ENCODE measurements at regions not wholly inside any gene's neighbourhood (a gene's known extent, or its start where the extent isn't known, plus 50 kb on each side); places are given as distances from the start of the nearest gene placed in this dataset.

- H3K36me3 ChIP-seq (ENCODE audit: insufficient read depth, low read length): no peaks in the 10 kb centered on the region
- no peak overlapping the region for H3K27ac ChIP-seq (ENCODE audit: low read depth, low read length)
- ChIA-PET CTCF (no interaction called here), POLR2A (no interaction called here)
- H3K27me3 ChIP-seq (ENCODE audit: insufficient read depth, low read length, poor library complexity, severe bottlenecking): no peaks in the 10 kb centered on the region
- H3K36me3 Mint-ChIP-seq: no peaks in the 10 kb centered on the region
- H3K9me3 Mint-ChIP-seq: peaks cover 0 to 1% (median 0%) of the 10 kb centered on the region in 5 donors
- no peak overlapping the region for H3K4me3 ChIP-seq (ENCODE audit: low read length)
- H3K4me1 Mint-ChIP-seq: no peaks in the 10 kb centered on the region
- H3K4me1 ChIP-seq (ENCODE audit: insufficient read depth, low read length): no peaks in the 10 kb centered on the region
- H3K27me3 Mint-ChIP-seq: peaks cover 0 to 1% of the 10 kb centered on the region in 2 donors
- DNase-seq: no peak
- H3K4me3 Mint-ChIP-seq: no peak overlapping the region
- no peaks in the 10 kb centered on the region for H3K9me3 ChIP-seq (ENCODE audit: low read length)
- H3K27ac Mint-ChIP-seq: no peak overlapping the region
Observed at GRCh38 chr2:16526193-16526592, 139.4 kb downstream of the CYRIA start.

GRCh38 chr2:16525265-16525887 is 140.3 kb downstream of the CYRIA start:
- Histone ChIP-seq H3K36me3 (ENCODE audit: insufficient read depth, low read length) (no peaks in the 10 kb centered on the region), H3K4me1 (ENCODE audit: insufficient read depth, low read length) (no peaks in the 10 kb centered on the region), H3K27ac (ENCODE audit: low read depth, low read length) (no peak overlapping the region), H3K27me3 (ENCODE audit: insufficient read depth, low read length, poor library complexity, severe bottlenecking) (no peaks in the 10 kb centered on the region), H3K4me3 (ENCODE audit: low read length) (no peak overlapping the region), H3K9me3 (ENCODE audit: low read length) (no peaks in the 10 kb centered on the region)
- ChIA-PET POLR2A (no interaction called here), CTCF (no interaction called here)
- no peak for DNase-seq
- Mint-ChIP-seq H3K4me3 (no peak overlapping the region), H3K36me3 (no peaks in the 10 kb centered on the region), H3K9me3 (peaks cover 0 to 1% (median 0%) of the 10 kb centered on the region in 5 donors), H3K27me3 (peaks cover 0 to 1% of the 10 kb centered on the region in 2 donors), H3K27ac (no peak overlapping the region), H3K4me1 (no peaks in the 10 kb centered on the region)

GRCh38 chr2:16523711-16524110 is 141.9 kb downstream of the CYRIA start:
- DNase-seq: no peak
- H3K27me3 Mint-ChIP-seq: peaks cover 0 to 1% of the 10 kb centered on the region in 2 donors
- Histone ChIP-seq H3K36me3 (ENCODE audit: insufficient read depth, low read length) (no peaks in the 10 kb centered on the region), H3K27ac (ENCODE audit: low read depth, low read length) (no peak overlapping the region), H3K9me3 (ENCODE audit: low read length) (no peaks in the 10 kb centered on the region), H3K4me1 (ENCODE audit: insufficient read depth, low read length) (no peaks in the 10 kb centered on the region), H3K4me3 (ENCODE audit: low read length) (no peak overlapping the region), H3K27me3 (ENCODE audit: insufficient read depth, low read length, poor library complexity, severe bottlenecking) (no peaks in the 10 kb centered on the region)
- no peak overlapping the region for H3K4me3 Mint-ChIP-seq
- ChIA-PET POLR2A (no interaction called here), CTCF (no interaction called here)
- H3K9me3 Mint-ChIP-seq: peaks cover 0 to 3% (median 0%) of the 10 kb centered on the region in 5 donors
- H3K4me1 Mint-ChIP-seq: no peaks in the 10 kb centered on the region
- H3K36me3 Mint-ChIP-seq: no peaks in the 10 kb centered on the region
- no peak overlapping the region for H3K27ac Mint-ChIP-seq

GRCh38 chr2:16522031-16522831 is 143.4 kb downstream of the CYRIA start:
- ChIA-PET POLR2A (no interaction called here), CTCF (no interaction called here)
- no peak overlapping the region for H3K4me3 Mint-ChIP-seq

GRCh38 chr2:16520891-16521290 is 144.7 kb downstream of the CYRIA start:
- H3K36me3 Mint-ChIP-seq: no peaks in the 10 kb centered on the region
- no peaks in the 10 kb centered on the region for H3K27me3 ChIP-seq (ENCODE audit: insufficient read depth, low read length, poor library complexity, severe bottlenecking)
- no peak for DNase-seq
- no peak overlapping the region for H3K4me3 ChIP-seq (ENCODE audit: low read length)
- H3K27me3 Mint-ChIP-seq: peaks cover 0 to 1% of the 10 kb centered on the region in 2 donors
- ChIA-PET CTCF (no interaction called here), POLR2A (no interaction called here)
- H3K27ac ChIP-seq (ENCODE audit: low read depth, low read length): no peak overlapping the region
- no peaks in the 10 kb centered on the region for H3K4me1 Mint-ChIP-seq
- H3K4me1 ChIP-seq (ENCODE audit: insufficient read depth, low read length): no peaks in the 10 kb centered on the region
- H3K36me3 ChIP-seq (ENCODE audit: insufficient read depth, low read length): no peaks in the 10 kb centered on the region
- H3K9me3 ChIP-seq (ENCODE audit: low read length): no peaks in the 10 kb centered on the region
- H3K9me3 Mint-ChIP-seq: peaks cover 0 to 3% (median 0%) of the 10 kb centered on the region in 5 donors
- H3K4me3 Mint-ChIP-seq: no peak overlapping the region
- no peak overlapping the region for H3K27ac Mint-ChIP-seq

More at GRCh38 chr2:16522031-16522831, 143.4 kb downstream of the CYRIA start:
- Histone ChIP-seq H3K4me3 (ENCODE audit: low read length) (no peak overlapping the region), H3K9me3 (ENCODE audit: low read length) (no peaks in the 10 kb centered on the region), H3K36me3 (ENCODE audit: insufficient read depth, low read length) (no peaks in the 10 kb centered on the region), H3K4me1 (ENCODE audit: insufficient read depth, low read length) (no peaks in the 10 kb centered on the region), H3K27me3 (ENCODE audit: insufficient read depth, low read length, poor library complexity, severe bottlenecking) (no peaks in the 10 kb centered on the region), H3K27ac (ENCODE audit: low read depth, low read length) (no peak overlapping the region)
- peaks cover 0 to 1% of the 10 kb centered on the region in 2 donors for H3K27me3 Mint-ChIP-seq
- no peak for DNase-seq
- no peaks in the 10 kb centered on the region for H3K4me1 Mint-ChIP-seq
- H3K9me3 Mint-ChIP-seq: peaks cover 0 to 3% (median 0%) of the 10 kb centered on the region in 5 donors
- H3K36me3 Mint-ChIP-seq: no peaks in the 10 kb centered on the region
- H3K27ac Mint-ChIP-seq: no peak overlapping the region

- Histone ChIP-seq H3K9me3 (ENCODE audit: low read length) (no peaks in the 10 kb centered on the region), H3K36me3 (ENCODE audit: insufficient read depth, low read length) (no peaks in the 10 kb centered on the region), H3K4me3 (ENCODE audit: low read length) (no peak overlapping the region), H3K4me1 (ENCODE audit: insufficient read depth, low read length) (no peaks in the 10 kb centered on the region), H3K27ac (ENCODE audit: low read depth, low read length) (no peak overlapping the region), H3K27me3 (ENCODE audit: insufficient read depth, low read length, poor library complexity, severe bottlenecking) (no peaks in the 10 kb centered on the region)
- Mint-ChIP-seq H3K4me3 (no peak overlapping the region), H3K4me1 (no peaks in the 10 kb centered on the region), H3K27me3 (peaks cover under 1 to 3% of the 10 kb centered on the region in 2 donors), H3K27ac (no peak overlapping the region), H3K9me3 (peaks cover 0 to 1% (median 0%) of the 10 kb centered on the region in 5 donors), H3K36me3 (no peaks in the 10 kb centered on the region)
- no peak for DNase-seq
- ChIA-PET POLR2A (no interaction called here), CTCF (no interaction called here)
Observed at GRCh38 chr2:16515696-16516095, 149.9 kb downstream of the CYRIA start.

GRCh38 chr2:16513626-16514025 is 152.0 kb downstream of the CYRIA start:
- H3K36me3 Mint-ChIP-seq: no peaks in the 10 kb centered on the region
- no peak overlapping the region for H3K27ac Mint-ChIP-seq
- no peak overlapping the region for H3K4me3 ChIP-seq (ENCODE audit: low read length)
- CTCF ChIA-PET: no interaction called here
- no peak overlapping the region for H3K27ac ChIP-seq (ENCODE audit: low read depth, low read length)
- no peak overlapping the region for H3K4me3 Mint-ChIP-seq
- H3K4me1 ChIP-seq (ENCODE audit: insufficient read depth, low read length): no peaks in the 10 kb centered on the region
- H3K27me3 Mint-ChIP-seq: peaks cover 15 to 19% of the 10 kb centered on the region in 2 donors
- no peak for DNase-seq
- POLR2A ChIA-PET: no interaction called here
- no peaks in the 10 kb centered on the region for H3K9me3 ChIP-seq (ENCODE audit: low read length)
- H3K36me3 ChIP-seq (ENCODE audit: insufficient read depth, low read length): no peaks in the 10 kb centered on the region
- peaks cover 0 to 3% (median 0%) of the 10 kb centered on the region in 5 donors for H3K9me3 Mint-ChIP-seq
- no peaks in the 10 kb centered on the region for H3K27me3 ChIP-seq (ENCODE audit: insufficient read depth, low read length, poor library complexity, severe bottlenecking)
- H3K4me1 Mint-ChIP-seq: no peaks in the 10 kb centered on the region

- Mint-ChIP-seq H3K4me1 (no peaks in the 10 kb centered on the region), H3K27ac (no peak overlapping the region), H3K36me3 (no peaks in the 10 kb centered on the region), H3K9me3 (peaks cover 0 to 3% (median 0%) of the 10 kb centered on the region in 5 donors), H3K27me3 (peaks cover 22 to 34% of the 10 kb centered on the region in 2 donors), H3K4me3 (no peak overlapping the region)
- CTCF ChIA-PET: no interaction called here
- no peak for DNase-seq
- H3K9me3 ChIP-seq (ENCODE audit: low read length): no peaks in the 10 kb centered on the region
- H3K4me1 ChIP-seq (ENCODE audit: insufficient read depth, low read length): no peaks in the 10 kb centered on the region
- H3K27ac ChIP-seq (ENCODE audit: low read depth, low read length): no peak overlapping the region
- H3K36me3 ChIP-seq (ENCODE audit: insufficient read depth, low read length): no peaks in the 10 kb centered on the region
- H3K4me3 ChIP-seq (ENCODE audit: low read length): no peak overlapping the region
- H3K27me3 ChIP-seq (ENCODE audit: insufficient read depth, low read length, poor library complexity, severe bottlenecking): no peaks in the 10 kb centered on the region
- POLR2A ChIA-PET: no interaction called here
Observed at GRCh38 chr2:16511041-16511440, 154.6 kb downstream of the CYRIA start.
